ENCODE measurements at regions not wholly inside any gene's neighbourhood (a gene's known extent, or its start where the extent isn't known, plus 50 kb on each side); places are given as distances from the start of the nearest gene placed in this dataset.

- no peak for DNase-seq (ENCODE audit: low read depth)
- H3K4me3 ChIP-seq (ENCODE audit: low read depth, low read length): no peak overlapping the region
- TF ChIP-seq, protein P1, sequence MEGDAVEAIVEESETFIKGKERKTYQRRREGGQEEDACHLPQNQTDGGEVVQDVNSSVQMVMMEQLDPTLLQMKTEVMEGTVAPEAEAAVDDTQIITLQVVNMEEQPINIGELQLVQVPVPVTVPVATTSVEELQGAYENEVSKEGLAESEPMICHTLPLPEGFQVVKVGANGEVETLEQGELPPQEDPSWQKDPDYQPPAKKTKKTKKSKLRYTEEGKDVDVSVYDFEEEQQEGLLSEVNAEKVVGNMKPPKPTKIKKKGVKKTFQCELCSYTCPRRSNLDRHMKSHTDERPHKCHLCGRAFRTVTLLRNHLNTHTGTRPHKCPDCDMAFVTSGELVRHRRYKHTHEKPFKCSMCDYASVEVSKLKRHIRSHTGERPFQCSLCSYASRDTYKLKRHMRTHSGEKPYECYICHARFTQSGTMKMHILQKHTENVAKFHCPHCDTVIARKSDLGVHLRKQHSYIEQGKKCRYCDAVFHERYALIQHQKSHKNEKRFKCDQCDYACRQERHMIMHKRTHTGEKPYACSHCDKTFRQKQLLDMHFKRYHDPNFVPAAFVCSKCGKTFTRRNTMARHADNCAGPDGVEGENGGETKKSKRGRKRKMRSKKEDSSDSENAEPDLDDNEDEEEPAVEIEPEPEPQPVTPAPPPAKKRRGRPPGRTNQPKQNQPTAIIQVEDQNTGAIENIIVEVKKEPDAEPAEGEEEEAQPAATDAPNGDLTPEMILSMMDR (IDR thresholded peaks at IDR 0.05; ENCODE audit: low read depth, low read length, missing control alignments): no peak
- in situ Hi-C loops (cut with HindIII; ENCODE audit: low sequenced_read_pairs): no loop called here
These were observed 406.4 kb downstream of the SEMA3D start for GRCh38 chr7:84780158-84781124.

DNA sequence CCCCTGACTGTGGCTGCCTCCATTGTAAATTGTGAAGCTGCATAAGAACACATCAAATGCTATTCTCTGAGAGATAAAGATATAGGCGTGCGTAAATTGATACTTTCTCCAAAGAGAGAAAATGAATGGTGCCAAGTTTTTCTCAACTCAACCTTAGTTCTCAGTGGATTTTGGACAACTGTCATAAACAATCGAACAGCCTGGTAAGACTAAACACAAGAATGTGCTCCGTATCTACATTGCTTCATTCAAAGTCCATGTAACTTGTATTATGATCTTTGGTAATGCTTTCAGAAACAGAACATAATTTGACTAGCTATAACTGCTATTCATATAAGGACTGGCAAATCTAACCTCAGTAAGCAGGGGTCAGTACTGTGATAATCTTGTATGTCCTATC is 429.1 kb downstream of the SEMA3D start:
- in situ Hi-C loops (cut with HindIII; ENCODE audit: low sequenced_read_pairs): no loop called here
- TF ChIP-seq, protein P1 (IDR thresholded peaks at IDR 0.05; ENCODE audit: low read depth, low read length, missing control alignments): no peak
- no peak overlapping the region for H3K4me3 ChIP-seq (ENCODE audit: low read depth, low read length)
- DNase-seq (ENCODE audit: low read depth): no peak

DNA sequence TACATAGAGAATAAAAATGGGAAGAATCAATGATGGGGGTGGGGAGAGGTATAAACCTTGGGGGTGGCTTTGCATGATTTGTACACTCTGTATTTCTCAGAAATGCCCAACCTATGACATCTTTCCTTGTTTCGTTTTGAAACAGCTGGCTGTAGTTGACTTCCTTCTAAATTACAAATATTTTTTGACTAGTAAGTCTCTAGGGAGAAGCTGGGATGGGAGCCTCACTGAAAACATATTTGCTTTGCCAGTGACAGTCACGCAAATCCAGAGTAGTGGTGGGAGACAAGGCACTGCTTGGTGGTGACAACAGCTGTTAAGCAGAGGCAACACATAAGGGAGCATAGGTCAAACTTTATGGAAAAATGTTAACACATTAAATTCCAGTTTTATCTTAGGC is 440.5 kb downstream of the SEMA3D start:
- in situ Hi-C loops (cut with HindIII; ENCODE audit: low sequenced_read_pairs): no loop called here
- TF ChIP-seq, protein P1 (IDR thresholded peaks at IDR 0.05; ENCODE audit: low read depth, low read length, missing control alignments): no peak
- DNase-seq (ENCODE audit: low read depth): no peak
- no peak overlapping the region for H3K4me3 ChIP-seq (ENCODE audit: low read depth, low read length)

DNA sequence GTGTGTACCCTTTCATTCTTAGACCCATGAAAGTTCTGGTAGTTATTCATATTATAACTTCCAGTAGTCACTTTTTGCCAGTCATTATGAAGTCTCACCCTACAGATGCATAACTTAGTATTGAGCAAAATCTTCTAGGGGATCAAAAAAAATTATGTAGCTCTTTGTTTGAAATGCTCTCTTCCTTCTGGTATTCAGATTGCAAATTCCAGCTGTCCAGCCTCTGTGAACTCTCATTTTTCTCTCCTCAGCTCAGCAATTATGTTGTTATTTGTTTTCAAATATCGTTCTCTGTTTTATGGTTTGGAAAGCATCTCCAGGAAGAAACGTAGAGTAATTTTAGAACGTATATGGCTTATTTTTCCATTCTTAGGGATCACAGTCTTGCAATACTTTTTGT is 442.5 kb downstream of the SEMA3D start:
- in situ Hi-C loops (cut with HindIII; ENCODE audit: low sequenced_read_pairs): no loop called here
- TF ChIP-seq, protein P1 (IDR thresholded peaks at IDR 0.05; ENCODE audit: low read depth, low read length, missing control alignments): no peak
- no peak for DNase-seq (ENCODE audit: low read depth)
- H3K4me3 ChIP-seq (ENCODE audit: low read depth, low read length): no peak overlapping the region

GRCh38 chr7:84738583-84739150 is 448.2 kb downstream of the SEMA3D start:
- TF ChIP-seq, protein P1 (IDR thresholded peaks at IDR 0.05; ENCODE audit: low read depth, low read length, missing control alignments): no peak
- DNase-seq (ENCODE audit: low read depth): no peak
- H3K4me3 ChIP-seq (ENCODE audit: low read depth, low read length): no peak overlapping the region
- in situ Hi-C loops (cut with HindIII; ENCODE audit: low sequenced_read_pairs): no loop called here

DNA sequence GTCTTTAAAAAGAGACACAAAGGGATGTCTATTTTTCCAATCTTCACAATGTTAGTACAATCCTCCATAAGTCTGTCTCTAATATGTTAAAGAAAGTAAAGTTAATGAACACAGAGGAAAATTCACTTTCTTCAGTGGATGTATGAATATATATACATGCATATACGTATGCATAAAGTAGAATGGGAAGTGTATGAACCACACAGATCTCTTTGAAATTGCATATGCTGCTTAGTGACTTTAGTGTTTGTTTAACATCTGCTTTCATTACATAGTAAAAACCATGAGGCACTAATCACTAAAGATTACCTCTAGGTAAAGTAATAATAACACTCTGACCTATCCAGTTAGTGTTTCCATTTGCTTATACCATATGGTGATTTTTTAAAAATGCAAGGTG is 451.2 kb downstream of the SEMA3D start:
- in situ Hi-C loops (cut with HindIII; ENCODE audit: low sequenced_read_pairs): no loop called here
- DNase-seq (ENCODE audit: low read depth): no peak
- TF ChIP-seq, protein P1 (IDR thresholded peaks at IDR 0.05; ENCODE audit: low read depth, low read length, missing control alignments): no peak
- no peak overlapping the region for H3K4me3 ChIP-seq (ENCODE audit: low read depth, low read length)

Data from astrocyte of the cerebellum (primary cell).